GM23248 (cell line): ENCODE measurements at regions not wholly inside any gene's neighbourhood (a gene's known extent, or its start where the extent isn't known, plus 50 kb on each side); places are given as distances from the start of the nearest gene placed in this dataset.

Source experiments
- DNase-seq: peaks from one replicate; pipeline ENCODE4 v3.0.0-alpha.2; 2015
- H2AFZ ChIP-seq: fragments of 200-600 bp; sonication (generic); 2 replicates; pipeline ENCODE4 v1.6.1; 2016; ENCODE audit warnings: antibody characterized with exemption
- H3F3A ChIP-seq: fragments of 200-600 bp; sonication (generic); 2 replicates; pipeline ENCODE4 v1.6.1; 2016; ENCODE audit warnings: mild to moderate bottlenecking, antibody characterized with exemption, mixed run types; ENCODE audit not compliant: insufficient read depth
- H3K27ac ChIP-seq: fragments of 200-600 bp; sonication (generic); 2 replicates; pipeline ENCODE4 v1.5.1; 2016; ENCODE audit warnings: mild to moderate bottlenecking
- H3K27me3 ChIP-seq: fragments of 200-600 bp; sonication (generic); replicated peaks from 2 replicates; pipeline ENCODE4 v1.6.1; 2016; ENCODE audit warnings: mild to moderate bottlenecking; ENCODE audit not compliant: insufficient read depth
- H3K36me3 ChIP-seq: fragments of 200-600 bp; sonication (generic); 2 replicates; pipeline ENCODE4 v1.6.1; 2016; ENCODE audit warnings: low read depth, mild to moderate bottlenecking
- H3K4me1 ChIP-seq: fragments of 200-600 bp; sonication (generic); 2 replicates; pipeline ENCODE4 v1.6.1; 2016; ENCODE audit warnings: mild to moderate bottlenecking; ENCODE audit not compliant: insufficient read depth
- H3K4me2 ChIP-seq: fragments of 200-600 bp; sonication (generic); one replicate; pipeline ENCODE4 v1.6.1; 2016; ENCODE audit warnings: mild to moderate bottlenecking; ENCODE audit not compliant: unreplicated experiment
- H3K4me3 ChIP-seq: fragments of 200-600 bp; sonication (generic); 2 replicates; pipeline ENCODE4 v1.5.1; 2016; ENCODE audit warnings: mild to moderate bottlenecking
- H3K79me2 ChIP-seq: fragments of 200-600 bp; sonication (generic); 2 replicates; pipeline ENCODE4 v1.6.1; 2016; ENCODE audit warnings: mild to moderate bottlenecking; ENCODE audit not compliant: insufficient read depth
- H3K9ac ChIP-seq: fragments of 200-600 bp; sonication (generic); 2 replicates; pipeline ENCODE4 v1.6.1; 2016; ENCODE audit warnings: mild to moderate bottlenecking
- H3K9me2 ChIP-seq: fragments of 200-600 bp; sonication (generic); 2 replicates; pipeline ENCODE4 v1.6.1; 2016; ENCODE audit warnings: mixed run types, mild to moderate bottlenecking, moderate library complexity; ENCODE audit not compliant: insufficient read depth
- H3K9me3 ChIP-seq: fragments of 200-600 bp; sonication (generic); one replicate; pipeline ENCODE4 v1.6.1; 2017; ENCODE audit warnings: low read depth
- H4K20me1 ChIP-seq: fragments of 200-600 bp; sonication (generic); 2 replicates; pipeline ENCODE4 v1.6.0; 2016; ENCODE audit not compliant: insufficient read depth
- EZH2 ChIP-seq: fragments of 200-600 bp; sonication (generic); IDR thresholded peaks from 2 replicates; pipeline ENCODE4 v1.6.1; 2018; ENCODE audit warnings: antibody characterized with exemption, mild to moderate bottlenecking; ENCODE audit not compliant: insufficient read depth, poor library complexity, severe bottlenecking
- EZH2phosphoT487 ChIP-seq: fragments of 200-600 bp; sonication (generic); IDR thresholded peaks from 2 replicates; pipeline ENCODE4 v1.6.1; 2018; ENCODE audit warnings: antibody characterized with exemption, moderate library complexity, mild to moderate bottlenecking, low read depth; ENCODE audit not compliant: insufficient read depth
- WGBS, 2 experiments: methylation state at CpG; one replicate each; pipeline ENCODE4 v1.1.6; 2015 to 2017; ENCODE audit warnings: low lambda C conversion rate in 2 of 2, low coverage in 1 of 2; ENCODE audit errors: missing lambda C conversion rate in 2 of 2; 5-methylcytosine and 5-hydroxymethylcytosine counted together
- in situ Hi-C: fragments of 300-500 bp; cut with MboI; formaldehyde crosslinking; loops from 2 replicates; pipeline ENCODE4 v1.15.0; 2020

DNA sequence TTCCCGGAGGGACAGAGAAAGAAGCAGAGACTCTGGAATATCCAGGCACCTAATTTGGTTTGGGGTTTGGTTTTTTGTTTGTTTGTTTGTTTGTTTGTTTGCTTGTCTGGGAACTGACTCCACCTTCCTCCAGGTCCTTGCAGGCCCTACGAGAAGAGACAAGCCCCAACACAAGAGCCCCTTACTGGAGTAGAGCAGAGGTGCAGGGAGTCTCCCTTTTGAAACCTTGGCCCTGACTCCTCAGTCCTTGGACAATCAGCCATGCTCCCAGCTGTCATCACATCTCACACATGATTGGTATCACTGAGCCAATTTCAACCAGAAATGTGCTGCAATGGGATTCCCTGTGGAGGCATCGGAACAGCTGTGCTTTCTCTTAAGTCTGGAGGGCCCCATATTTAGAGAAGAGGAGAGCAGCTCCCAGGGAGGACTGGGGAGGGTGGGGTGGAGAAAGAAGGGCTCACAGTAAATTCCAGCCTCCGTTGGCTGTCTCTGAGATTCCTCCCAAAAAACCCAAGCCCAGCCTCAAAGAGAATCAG, 279.9 kb upstream of the NCKAP5 start:
- 61 to 70% methylated on average over 3 to 4 of the region's 4 CpGs for WGBS, 2 experiments
- H3K4me3 ChIP-seq = no peak overlapping the region
- H3K27me3 ChIP-seq = no peaks in the 10 kb centered on the region
- peaks cover 5% of the 10 kb centered on the region for H3F3A ChIP-seq
- DNase-seq = no peak
- H2AFZ ChIP-seq = no peak overlapping the region
- no peaks in the 10 kb centered on the region for H3K36me3 ChIP-seq
- no peaks in the 10 kb centered on the region for H3K9me3 ChIP-seq
- TF ChIP-seq EZH2 (no peak), EZH2phosphoT487 (no peak)
- H3K4me2 ChIP-seq = no peak overlapping the region
- in situ Hi-C loops = loop anchor here (25.0 kb wide), 1 partner anchor 1311 kb away; no protein-coding TSS in a partner anchor
- H3K4me1 ChIP-seq = peaks cover 7% of the 10 kb centered on the region
- H3K27ac ChIP-seq = no peak overlapping the region
- H3K9ac ChIP-seq = no peak overlapping the region
- no peaks in the 10 kb centered on the region for H3K9me2 ChIP-seq
- no peaks in the 10 kb centered on the region for H4K20me1 ChIP-seq
- no peaks in the 10 kb centered on the region for H3K79me2 ChIP-seq

DNA sequence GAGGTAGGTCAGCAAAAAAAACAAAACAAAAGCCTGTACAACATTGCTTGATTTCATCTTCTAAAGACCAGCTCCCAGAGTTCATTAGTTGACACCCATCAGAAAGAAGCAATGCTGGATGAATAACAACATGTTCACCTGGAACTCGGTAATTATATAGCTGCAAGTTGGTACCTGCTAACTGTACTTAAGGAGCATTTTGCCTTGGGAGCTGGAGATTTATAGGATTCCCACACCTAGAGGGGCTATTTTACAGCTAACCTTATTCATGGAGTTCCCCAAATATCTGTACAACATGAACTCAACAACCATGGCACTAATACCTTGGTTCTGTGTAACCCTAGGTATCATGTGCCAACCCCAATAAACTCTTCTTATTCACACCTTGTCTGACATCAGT, 281.1 kb upstream of the NCKAP5 start:
- H3K27ac ChIP-seq = no peak overlapping the region

DNA sequence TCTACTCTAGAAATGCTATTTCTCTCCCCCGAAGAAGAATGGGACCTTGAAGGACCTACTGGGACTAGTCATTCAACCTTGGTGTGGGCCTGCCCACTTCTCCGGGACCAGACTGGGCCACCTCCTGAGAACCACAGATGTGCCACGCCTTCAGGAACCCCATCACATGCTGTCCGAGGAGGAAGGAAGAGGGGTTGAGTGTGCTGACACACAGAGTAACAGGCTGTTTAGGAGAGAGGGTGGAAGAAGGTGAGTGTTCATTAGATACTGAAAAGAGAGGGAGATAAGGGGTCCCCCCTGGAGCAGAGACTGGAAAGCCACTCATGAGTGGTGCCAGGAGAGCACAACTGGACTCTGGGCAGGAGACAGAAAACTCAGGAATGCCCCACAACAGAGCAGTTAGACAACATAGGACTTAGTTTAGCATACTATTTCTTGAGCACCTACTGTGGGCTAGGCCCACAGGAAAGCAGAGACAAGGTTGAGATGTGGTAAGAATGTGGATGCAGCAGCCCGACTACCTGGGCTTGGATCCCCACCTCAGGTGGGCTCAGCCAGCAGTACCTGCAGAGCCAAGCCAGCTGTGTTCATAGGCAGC, 286.4 kb upstream of the NCKAP5 start:
- H3K4me1 ChIP-seq = no peaks in the 10 kb centered on the region
- no peak overlapping the region for H3K9ac ChIP-seq
- no peak overlapping the region for H2AFZ ChIP-seq
- H3K9me2 ChIP-seq = no peaks in the 10 kb centered on the region
- H3K36me3 ChIP-seq = no peaks in the 10 kb centered on the region
- H3F3A ChIP-seq = no peaks in the 10 kb centered on the region
- WGBS, 2 experiments = 69 to 71% methylated on average over 5 of the region's 5 CpGs
- H3K4me2 ChIP-seq = no peak overlapping the region
- no peak overlapping the region for H3K4me3 ChIP-seq
- peaks cover 1% of the 10 kb centered on the region; the same call in 1 of the 2 replicates for H3K27me3 ChIP-seq
- no peaks in the 10 kb centered on the region for H3K9me3 ChIP-seq
- no peaks in the 10 kb centered on the region for H3K79me2 ChIP-seq
- no peaks in the 10 kb centered on the region for H4K20me1 ChIP-seq
- in situ Hi-C loops = no loop called here
- no peak overlapping the region for H3K27ac ChIP-seq
- no peak for TF ChIP-seq EZH2phosphoT487
- no peak for TF ChIP-seq EZH2
- DNase-seq = no peak

More for the DNA sequence above, 281.1 kb upstream of the NCKAP5 start:
- H3K27me3 ChIP-seq = no peaks in the 10 kb centered on the region
- no peaks in the 10 kb centered on the region for H3F3A ChIP-seq
- no peak for DNase-seq
- H2AFZ ChIP-seq = no peak overlapping the region
- TF ChIP-seq EZH2 (no peak), EZH2phosphoT487 (no peak)
- no peaks in the 10 kb centered on the region for H3K9me2 ChIP-seq
- H4K20me1 ChIP-seq = no peaks in the 10 kb centered on the region
- no peaks in the 10 kb centered on the region for H3K79me2 ChIP-seq
- no peak overlapping the region for H3K4me2 ChIP-seq
- WGBS, 2 experiments = 88 to 94% methylated on average over 1 of the region's 1 CpG
- no peaks in the 10 kb centered on the region for H3K36me3 ChIP-seq
- no peak overlapping the region for H3K4me3 ChIP-seq
- no peaks in the 10 kb centered on the region for H3K9me3 ChIP-seq
- no peaks in the 10 kb centered on the region for H3K4me1 ChIP-seq
- in situ Hi-C loops = loop anchor here (25.0 kb wide), 1 partner anchor 1312 kb away; no protein-coding TSS in a partner anchor
- H3K9ac ChIP-seq = no peak overlapping the region

DNA sequence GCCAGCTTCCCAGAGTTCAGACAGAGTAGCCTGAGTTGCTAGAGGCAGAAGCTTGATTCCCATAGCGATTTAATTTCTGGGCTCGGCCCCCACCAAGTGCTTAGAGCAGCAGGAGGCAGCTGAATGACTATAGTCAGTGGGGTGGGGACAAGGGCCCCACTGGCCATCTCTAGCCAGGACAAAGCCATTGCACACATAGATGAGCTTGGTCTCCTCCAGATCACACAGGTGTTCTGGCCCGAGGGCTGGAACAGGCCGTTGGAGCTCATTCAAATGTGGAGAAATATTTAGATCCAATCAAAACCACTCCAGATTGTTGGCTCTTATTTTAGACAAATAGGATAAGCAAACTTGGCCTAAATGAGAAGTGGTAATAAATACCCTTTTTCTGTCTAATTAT, 287.3 kb upstream of the NCKAP5 start:
- WGBS, 2 experiments = 26 to 35% methylated on average over 4 of the region's 4 CpGs
- H3K27me3 ChIP-seq = peaks cover 7% of the 10 kb centered on the region; the same call in 1 of the 2 replicates
- no peaks in the 10 kb centered on the region for H3K4me1 ChIP-seq
- no peak overlapping the region for H3K4me2 ChIP-seq
- no peaks in the 10 kb centered on the region for H3K36me3 ChIP-seq
- no peaks in the 10 kb centered on the region for H3F3A ChIP-seq
- TF ChIP-seq EZH2phosphoT487 (no peak), EZH2 (no peak)
- H2AFZ ChIP-seq = no peak overlapping the region
- no peaks in the 10 kb centered on the region for H4K20me1 ChIP-seq
- no peak overlapping the region for H3K9ac ChIP-seq
- H3K27ac ChIP-seq = no peak overlapping the region
- no peaks in the 10 kb centered on the region for H3K79me2 ChIP-seq
- H3K9me2 ChIP-seq = no peaks in the 10 kb centered on the region
- in situ Hi-C loops = no loop called here
- DNase-seq = no peak
- no peak overlapping the region for H3K4me3 ChIP-seq
- no peaks in the 10 kb centered on the region for H3K9me3 ChIP-seq
